HG03159 (cell line): ENCODE measurements at regions not wholly inside any gene's neighbourhood (a gene's known extent, or its start where the extent isn't known, plus 50 kb on each side); places are given as distances from the start of the nearest gene placed in this dataset.
"Not testable (repeated sequence)": the region's sequence is repeated elsewhere in the genome, so short reads cannot be mapped to it uniquely, and the experiment has no call there.

Source experiments
- ATAC-seq: cut with Tn5 transposase; IDR thresholded peaks from one replicate; pipeline ENCODE4 v1.9.1; 2021; ENCODE audit warnings: mild to moderate bottlenecking, moderate library complexity; ENCODE audit not compliant: unreplicated experiment

- ATAC-seq = not testable (repeated sequence)
Observed at GRCh38 chr5:99478450-99478849, 549.6 kb upstream of the CHD1 start.

DNA sequence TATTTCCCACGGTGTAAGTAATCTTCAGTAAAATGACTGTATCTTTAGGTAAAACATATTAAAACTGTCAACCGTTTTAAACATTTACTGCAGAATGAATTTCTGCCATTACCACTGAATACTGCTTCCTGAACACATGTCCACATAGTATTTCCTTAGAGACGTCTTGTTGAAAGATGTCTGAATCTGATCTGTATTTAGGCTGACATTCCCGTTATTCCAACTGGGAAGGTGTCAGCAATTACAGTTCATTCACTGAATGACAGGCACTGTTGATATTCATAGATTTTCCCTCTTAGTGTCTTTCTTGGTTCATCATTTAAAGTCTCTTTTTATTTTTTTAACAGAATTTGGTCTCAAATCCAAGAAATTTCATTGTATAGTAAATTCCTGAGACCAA is 544.5 kb upstream of the CHD1 start:
- ATAC-seq = not testable (repeated sequence)

DNA sequence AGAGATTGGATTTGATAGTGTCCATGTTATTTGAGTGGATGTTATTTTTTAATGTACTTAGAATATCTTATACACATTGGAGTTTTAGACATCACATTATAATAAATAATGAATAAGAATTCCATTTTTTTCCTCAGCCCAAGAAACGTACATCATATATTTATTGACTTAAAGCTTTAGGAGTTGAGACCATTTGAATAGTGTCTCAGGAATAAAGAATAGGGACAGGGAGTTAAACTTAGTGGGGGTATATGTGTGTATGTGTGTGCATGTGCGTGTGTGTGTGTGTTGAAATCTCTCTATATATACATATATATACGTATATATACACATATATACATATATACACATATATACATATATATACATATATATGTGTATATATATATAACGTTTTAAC is 542.9 kb upstream of the CHD1 start:
- ATAC-seq = not testable (repeated sequence)

- ATAC-seq = not testable (repeated sequence)
Observed at GRCh38 chr5:99471178-99471577, 542.4 kb upstream of the CHD1 start.

DNA sequence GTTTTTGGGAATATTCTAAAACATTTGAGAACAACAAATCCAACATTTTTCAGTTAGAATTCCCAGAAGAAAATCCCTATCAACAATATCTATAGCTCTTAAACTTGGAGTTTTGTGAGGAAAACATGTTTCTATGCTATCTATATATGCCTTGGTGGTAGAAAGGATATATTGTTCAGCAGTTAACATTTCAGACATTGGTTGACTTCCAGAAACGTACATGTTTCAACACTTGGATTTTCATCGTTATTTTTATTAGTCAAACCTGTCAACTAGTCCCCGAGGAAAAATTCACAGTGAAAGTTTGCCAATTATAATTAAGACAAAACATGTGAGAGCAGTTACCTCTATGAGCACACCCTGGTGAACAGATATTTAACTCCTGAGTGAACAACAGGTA is 541.8 kb upstream of the CHD1 start:
- not testable (repeated sequence) for ATAC-seq

DNA sequence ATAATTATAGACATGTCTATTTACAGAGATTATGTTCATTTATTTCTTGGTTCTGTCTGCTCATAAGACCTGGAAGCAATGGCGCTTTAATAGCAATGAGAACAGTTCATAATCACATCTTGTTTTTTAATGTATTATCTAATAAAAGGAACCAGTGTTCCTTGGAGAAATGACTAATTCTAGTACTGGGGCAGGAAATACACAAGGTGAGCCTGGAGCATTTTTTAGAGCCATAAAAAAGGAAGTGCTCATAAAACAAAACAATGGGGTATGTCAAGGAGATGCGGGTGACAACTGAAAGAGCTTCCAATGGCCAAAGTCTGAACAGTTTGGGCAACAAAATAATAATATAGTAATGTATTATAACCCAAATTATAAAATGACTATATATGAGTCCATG is 531.9 kb upstream of the CHD1 start:
- no peak for ATAC-seq

DNA sequence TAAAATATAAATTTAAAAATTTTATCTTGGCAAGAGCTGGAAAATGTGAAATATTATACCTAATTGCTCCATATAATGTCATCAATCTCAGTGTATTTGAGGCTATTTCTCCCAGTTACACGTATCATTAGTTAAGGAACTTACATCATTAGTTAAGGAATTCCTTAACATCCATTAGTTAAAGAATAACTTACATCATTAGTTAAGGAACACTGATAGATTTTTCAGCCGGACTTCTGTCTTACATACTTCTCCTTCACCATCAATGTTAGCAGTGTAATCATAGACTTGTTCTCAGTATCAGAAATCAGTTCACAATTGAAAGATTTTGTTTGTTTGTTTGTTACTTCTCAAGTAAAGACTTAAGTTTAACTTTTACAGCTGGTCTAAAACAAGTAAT is 524.4 kb upstream of the CHD1 start:
- no peak for ATAC-seq

- ATAC-seq = no peak
Observed at GRCh38 chr5:99449786-99450185, 521.0 kb upstream of the CHD1 start.

DNA sequence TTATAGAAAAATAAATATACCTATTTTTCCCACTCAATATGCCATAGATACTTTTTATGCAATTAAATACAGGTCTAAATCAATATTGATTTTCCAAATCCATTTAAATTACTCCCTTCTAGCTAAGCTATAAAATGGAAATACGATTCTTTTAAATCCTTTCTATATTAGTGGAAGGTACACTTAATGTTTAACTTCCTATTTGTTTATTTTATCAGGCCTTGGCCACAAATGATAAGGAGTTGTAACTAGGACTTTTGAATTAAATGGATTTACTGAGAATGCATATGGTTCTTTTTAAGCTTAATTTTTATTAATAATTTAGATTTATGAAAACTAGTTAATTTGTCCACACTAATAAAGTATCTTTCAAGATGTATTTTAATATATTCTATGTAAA is 517.0 kb upstream of the CHD1 start:
- ATAC-seq = no peak

GRCh38 chr5:99441235-99441634 is 512.4 kb upstream of the CHD1 start:
- ATAC-seq = no peak

- no peak for ATAC-seq
Observed at GRCh38 chr5:99438619-99439018, 509.8 kb upstream of the CHD1 start.

DNA sequence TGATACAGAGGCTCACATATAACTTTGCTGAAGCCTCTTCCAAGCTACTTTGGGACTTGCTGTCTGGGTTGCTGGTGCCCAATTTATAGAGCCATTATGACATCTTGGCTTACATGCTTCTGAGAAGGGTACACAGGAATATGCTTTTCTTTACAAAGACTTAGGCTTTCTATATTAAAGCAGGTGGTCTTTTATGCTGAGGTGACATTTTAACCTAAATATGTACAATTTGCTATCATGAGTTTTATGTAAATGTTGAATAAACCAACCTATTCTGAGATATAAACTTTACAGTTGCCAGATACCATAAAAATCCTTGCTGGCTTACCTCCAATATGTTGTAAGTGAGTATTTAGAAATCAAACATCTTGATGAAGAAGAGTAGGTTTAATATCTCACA is 509.2 kb upstream of the CHD1 start:
- no peak for ATAC-seq

DNA sequence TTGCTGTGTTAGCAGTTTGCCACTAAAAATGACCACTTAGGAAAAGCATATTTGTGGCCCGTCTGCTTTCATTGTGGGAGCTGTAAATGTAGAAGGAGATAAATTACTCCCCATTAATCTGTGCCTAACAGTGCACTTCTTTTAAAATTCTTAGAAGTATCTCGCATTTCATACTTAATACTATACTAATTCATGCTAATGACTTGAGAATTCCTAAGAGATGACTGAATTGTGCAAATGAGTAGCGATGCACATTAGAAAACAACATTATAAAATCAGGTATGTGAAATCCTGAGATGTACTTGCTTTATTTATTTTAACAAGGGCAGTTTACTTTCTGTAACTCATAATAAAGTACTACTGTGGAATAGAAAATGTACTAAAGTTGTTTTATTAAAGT is 494.6 kb upstream of the CHD1 start:
- ATAC-seq = not testable (repeated sequence)

- not testable (repeated sequence) for ATAC-seq
Observed at GRCh38 chr5:99418640-99419039, 489.8 kb upstream of the CHD1 start.

GRCh38 chr5:99410386-99410785 is 481.6 kb upstream of the CHD1 start:
- not testable (repeated sequence) for ATAC-seq

GRCh38 chr5:99404764-99405302 is 476.0 kb upstream of the CHD1 start:
- not testable (repeated sequence) for ATAC-seq

- not testable (repeated sequence) for ATAC-seq
Observed at GRCh38 chr5:99400571-99400970, 471.8 kb upstream of the CHD1 start.

DNA sequence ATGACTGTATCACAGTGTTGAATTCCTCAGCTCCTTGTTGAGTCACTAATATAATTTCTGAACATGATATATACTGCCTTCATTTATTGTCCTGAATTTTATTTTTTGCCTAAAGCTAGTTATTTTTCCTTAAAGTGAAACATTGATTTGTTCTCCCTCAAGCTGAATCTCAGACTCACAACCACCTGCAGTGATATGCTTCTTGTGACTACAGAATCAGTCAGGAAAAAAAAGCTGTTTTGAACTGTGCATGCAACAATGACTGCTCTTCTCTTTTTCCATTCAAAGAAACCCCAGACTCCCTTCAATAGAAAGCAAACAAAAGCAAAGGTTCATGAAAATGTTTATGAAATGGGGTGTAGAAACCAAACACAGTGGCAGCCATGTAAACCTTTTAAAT is 470.2 kb upstream of the CHD1 start:
- no peak for ATAC-seq

GRCh38 chr5:99386406-99387077 is 457.7 kb upstream of the CHD1 start:
- ATAC-seq = no peak

DNA sequence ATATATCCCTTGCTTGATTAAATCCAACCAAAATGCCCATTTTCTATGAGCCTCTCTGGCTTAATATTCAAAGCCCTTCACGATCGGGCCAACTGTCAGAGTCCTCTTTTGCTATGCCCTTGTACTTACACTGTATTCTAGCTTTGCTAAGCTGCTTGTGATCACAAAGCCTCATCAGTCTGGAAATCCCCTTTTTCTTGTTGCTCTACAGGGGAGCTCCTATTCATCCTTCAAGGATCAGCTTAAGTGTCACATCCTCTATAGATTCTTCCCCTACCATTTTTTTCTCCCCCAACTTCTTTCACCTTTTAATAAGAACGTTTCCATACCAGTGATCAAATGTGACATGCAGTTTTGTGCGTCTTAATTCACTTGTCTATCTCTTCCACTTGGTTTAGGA is 450.4 kb upstream of the CHD1 start:
- ATAC-seq = no peak

- no peak for ATAC-seq
Observed at GRCh38 chr5:99378443-99378842, 449.6 kb upstream of the CHD1 start.

GRCh38 chr5:99369797-99370593 is 441.2 kb upstream of the CHD1 start:
- no peak for ATAC-seq
